ENCODE measurements at regions not wholly inside any gene's neighbourhood (a gene's known extent, or its start where the extent isn't known, plus 50 kb on each side); places are given as distances from the start of the nearest gene placed in this dataset.
"Not testable (repeated sequence)": the region's sequence is repeated elsewhere in the genome, so short reads cannot be mapped to it uniquely, and the experiment has no call there.

GRCh38 chr5:82659115-82659514, 381.0 kb upstream of the RPS23 start:
- no peak for DNase-seq (ENCODE audit: low read depth in 2 of 3, low spot score in 2 of 3)

- DNase-seq (ENCODE audit: low read depth in 2 of 3, low spot score in 2 of 3) = no peak
Measured at GRCh38 chr5:82657033-82657699, 379.0 kb upstream of the RPS23 start.

GRCh38 chr5:82656341-82656761, 378.2 kb upstream of the RPS23 start:
- no peak for DNase-seq (ENCODE audit: low read depth in 2 of 3, low spot score in 2 of 3)

GRCh38 chr5:82655078-82655477, 376.9 kb upstream of the RPS23 start:
- DNase-seq (ENCODE audit: low read depth in 2 of 3, low spot score in 2 of 3) = no peak

- DNase-seq (ENCODE audit: low read depth in 2 of 3, low spot score in 2 of 3) = no peak
Measured at GRCh38 chr5:82649943-82650342, 371.8 kb upstream of the RPS23 start.

- DNase-seq (ENCODE audit: low read depth in 2 of 3, low spot score in 2 of 3) = no peak
Measured at GRCh38 chr5:82644766-82645165, 366.6 kb upstream of the RPS23 start.

GRCh38 chr5:82644229-82644628, 366.1 kb upstream of the RPS23 start:
- no peak for DNase-seq (ENCODE audit: low read depth in 2 of 3, low spot score in 2 of 3)

GRCh38 chr5:82642313-82642712, 364.2 kb upstream of the RPS23 start:
- no peak for DNase-seq (ENCODE audit: low read depth in 2 of 3, low spot score in 2 of 3)

GRCh38 chr5:82641331-82642003, 363.3 kb upstream of the RPS23 start:
- DNase-seq (ENCODE audit: low read depth in 2 of 3, low spot score in 2 of 3) = no peak

GRCh38 chr5:82640916-82641315, 362.8 kb upstream of the RPS23 start:
- DNase-seq (ENCODE audit: low read depth in 2 of 3, low spot score in 2 of 3) = no peak

GRCh38 chr5:82639393-82640144, 361.4 kb upstream of the RPS23 start:
- DNase-seq (ENCODE audit: low read depth in 2 of 3, low spot score in 2 of 3) = no peak

- no peak for DNase-seq (ENCODE audit: low read depth in 2 of 3, low spot score in 2 of 3)
Measured at GRCh38 chr5:82636591-82636990, 358.4 kb upstream of the RPS23 start.

GRCh38 chr5:82635561-82636288, 357.6 kb upstream of the RPS23 start:
- DNase-seq (ENCODE audit: low read depth in 2 of 3, low spot score in 2 of 3) = no peak

- DNase-seq (ENCODE audit: low read depth in 2 of 3, low spot score in 2 of 3) = no peak
Measured at GRCh38 chr5:82628364-82628910, 350.3 kb upstream of the RPS23 start.

- DNase-seq (ENCODE audit: low read depth in 2 of 3, low spot score in 2 of 3) = not testable (repeated sequence)
Measured at GRCh38 chr5:82626905-82627591, 348.9 kb upstream of the RPS23 start.

GRCh38 chr5:82626012-82626411, 347.9 kb upstream of the RPS23 start:
- not testable (repeated sequence) for DNase-seq (ENCODE audit: low read depth in 2 of 3, low spot score in 2 of 3)

- no peak for DNase-seq (ENCODE audit: low read depth in 2 of 3, low spot score in 2 of 3)
Measured at GRCh38 chr5:82624062-82624461, 345.9 kb upstream of the RPS23 start.

- no peak for DNase-seq (ENCODE audit: low read depth in 2 of 3, low spot score in 2 of 3)
Measured at GRCh38 chr5:82622711-82623514, 344.8 kb upstream of the RPS23 start.

GRCh38 chr5:82622205-82622604, 344.1 kb upstream of the RPS23 start:
- no peak for DNase-seq (ENCODE audit: low read depth in 2 of 3, low spot score in 2 of 3)

All from activated CD8-positive, alpha-beta memory T cell treated with anti-CD3 and anti-CD28 coated beads for 48 hours (primary cell).